Gastroesophageal sphincter (tissue), 4 donors: ENCODE measurements at regions not wholly inside any gene's neighbourhood (a gene's known extent, or its start where the extent isn't known, plus 50 kb on each side); places are given as distances from the start of the nearest gene placed in this dataset.

Experiments used
- ATAC-seq: fragments of 150-250 bp; one replicate; pipeline ENCODE4 v1.9.1; 2016; ENCODE audit warnings: mild to moderate bottlenecking, moderate library complexity
- H3K27ac ChIP-seq, 4 donors: fragments of 200-600 bp; sonication (generic) in 3 of 4; 1 replicate in 3 of 4; 2 replicates in 1 of 4; pipeline ENCODE4 v1.5.1; 2016 to 2019
- H3K27me3 ChIP-seq: fragments of 200-600 bp; sonication (generic); one replicate; pipeline ENCODE4 v1.5.1; 2019
- H3K36me3 ChIP-seq, 2 donors: fragments of 200-600 bp; sonication (generic); one replicate each; pipeline ENCODE4 v1.5.1; 2019; ENCODE audit warnings: control low read depth in 1 of 2
- H3K4me1 ChIP-seq, 3 donors: fragments of 200-600 bp; sonication (generic); 1 replicate in 2 of 3; 2 replicates in 1 of 3; pipeline ENCODE4 v1.5.1; 2016 to 2019; ENCODE audit warnings: control low read depth in 2 of 3
- H3K4me3 ChIP-seq, 2 donors: fragments of 200-600 bp; sonication (generic); one replicate each; pipeline ENCODE4 v1.5.1; 2019; ENCODE audit warnings: mild to moderate bottlenecking in 1 of 2, moderate library complexity in 1 of 2
- H3K9me3 ChIP-seq, 3 donors: fragments of 200-600 bp; sonication (generic); one replicate each; pipeline ENCODE4 v1.5.1; 2017 to 2019; ENCODE audit warnings: control low read depth in 2 of 3
- EP300 ChIP-seq: sonication (generic); formaldehyde crosslinking; IDR thresholded peaks from one replicate; pipeline ENCODE4 v1.6.1; 2017; ENCODE audit warnings: antibody characterized with exemption, mild to moderate bottlenecking
- POLR2A ChIP-seq, 2 donors: fragments of 450-650 bp; IDR thresholded peaks; one replicate each; pipeline ENCODE4 v1.6.1; 2017; ENCODE audit warnings: antibody characterized with exemption in 2 of 2, mild to moderate bottlenecking in 2 of 2, moderate library complexity in 1 of 2
- POLR2AphosphoS5 ChIP-seq: sonication (generic); formaldehyde crosslinking; IDR thresholded peaks from one replicate; pipeline ENCODE4 v1.6.1; 2017; ENCODE audit warnings: antibody characterized with exemption
- WGBS, 2 donors: methylation state at CpG; one replicate each; pipeline ENCODE4 v1.1.5; 2018; ENCODE audit warnings: low coverage in 1 of 2; 5-methylcytosine and 5-hydroxymethylcytosine counted together
- TF ChIP-seq, protein P1 (sequence below), 4 experiments: fragments of 200-600 bp in 2 of 4; fragments of 450-650 bp in 2 of 4; sonication (generic) in 1 of 4; IDR thresholded peaks; one replicate each; pipeline ENCODE4 v1.5.1; 2017 to 2019; ENCODE audit warnings: antibody characterized with exemption in 4 of 4, mild to moderate bottlenecking in 2 of 4, moderate library complexity in 2 of 4

DNA sequence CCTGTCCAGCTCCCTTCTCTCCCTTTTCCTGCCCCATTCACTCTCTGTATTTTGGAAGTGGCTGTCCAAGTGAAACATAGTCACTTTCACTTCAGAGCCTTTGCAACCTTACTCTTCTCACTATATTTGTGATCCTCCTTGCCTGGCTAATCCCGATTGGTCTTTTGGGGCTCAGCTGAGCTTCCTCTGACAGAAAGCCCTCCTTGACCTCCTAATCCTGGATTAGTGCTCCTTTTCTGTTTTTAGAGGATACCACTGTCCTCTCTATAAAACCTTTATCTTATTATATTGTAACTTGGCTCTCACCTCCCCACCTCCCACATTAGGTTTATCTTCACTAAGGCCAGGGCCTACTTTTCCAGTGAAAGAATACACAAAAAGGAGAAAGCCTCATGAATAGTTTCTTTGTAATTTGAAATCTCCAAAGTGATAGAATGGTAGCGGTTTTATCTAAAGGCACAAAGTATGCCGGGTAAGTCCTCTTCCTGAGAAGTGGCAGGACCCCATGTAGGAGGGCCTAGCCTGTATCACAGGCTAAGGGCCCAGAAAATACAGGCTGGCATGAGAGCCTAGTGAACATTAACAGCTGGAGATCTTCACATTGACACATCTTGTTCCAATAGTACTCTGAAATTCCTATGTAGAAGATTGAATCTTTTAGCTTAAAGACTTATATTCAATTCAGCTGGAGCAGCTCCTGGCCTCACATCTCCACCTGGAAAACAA, 83.1 kb upstream of the GAREM1 start:
- TF ChIP-seq, protein P1, sequence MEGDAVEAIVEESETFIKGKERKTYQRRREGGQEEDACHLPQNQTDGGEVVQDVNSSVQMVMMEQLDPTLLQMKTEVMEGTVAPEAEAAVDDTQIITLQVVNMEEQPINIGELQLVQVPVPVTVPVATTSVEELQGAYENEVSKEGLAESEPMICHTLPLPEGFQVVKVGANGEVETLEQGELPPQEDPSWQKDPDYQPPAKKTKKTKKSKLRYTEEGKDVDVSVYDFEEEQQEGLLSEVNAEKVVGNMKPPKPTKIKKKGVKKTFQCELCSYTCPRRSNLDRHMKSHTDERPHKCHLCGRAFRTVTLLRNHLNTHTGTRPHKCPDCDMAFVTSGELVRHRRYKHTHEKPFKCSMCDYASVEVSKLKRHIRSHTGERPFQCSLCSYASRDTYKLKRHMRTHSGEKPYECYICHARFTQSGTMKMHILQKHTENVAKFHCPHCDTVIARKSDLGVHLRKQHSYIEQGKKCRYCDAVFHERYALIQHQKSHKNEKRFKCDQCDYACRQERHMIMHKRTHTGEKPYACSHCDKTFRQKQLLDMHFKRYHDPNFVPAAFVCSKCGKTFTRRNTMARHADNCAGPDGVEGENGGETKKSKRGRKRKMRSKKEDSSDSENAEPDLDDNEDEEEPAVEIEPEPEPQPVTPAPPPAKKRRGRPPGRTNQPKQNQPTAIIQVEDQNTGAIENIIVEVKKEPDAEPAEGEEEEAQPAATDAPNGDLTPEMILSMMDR (IDR thresholded peaks at IDR 0.05) = no peak
- TF ChIP-seq POLR2AphosphoS5 (no peak), POLR2A (IDR thresholded peaks at IDR 0.05) (no peak), EP300 (no peak)
- 78 to 79% methylated on average over 1 to 3 of the region's 3 CpGs for WGBS, 2 donors
- H3K9me3 ChIP-seq = no peaks in the 10 kb centered on the region
- H3K27me3 ChIP-seq = no peaks in the 10 kb centered on the region
- H3K4me3 ChIP-seq = no peak overlapping the region
- no peak overlapping the region for H3K27ac ChIP-seq
- no peak for ATAC-seq
- no peaks in the 10 kb centered on the region for H3K36me3 ChIP-seq
- H3K4me1 ChIP-seq = no peaks in the 10 kb centered on the region

- ATAC-seq = no peak
- H3K4me1 ChIP-seq = no peaks in the 10 kb centered on the region
- no peaks in the 10 kb centered on the region for H3K9me3 ChIP-seq
- TF ChIP-seq POLR2A (IDR thresholded peaks at IDR 0.05) (no peak), POLR2AphosphoS5 (no peak), EP300 (no peak)
- no peaks in the 10 kb centered on the region for H3K27me3 ChIP-seq
- H3K27ac ChIP-seq = no peak overlapping the region
- WGBS, 2 donors = 59 to 73% methylated on average over 4 to 5 of the region's 5 CpGs
- no peaks in the 10 kb centered on the region for H3K36me3 ChIP-seq
- no peak overlapping the region for H3K4me3 ChIP-seq
Observed at GRCh38 chr18:32553174-32553573, 82.5 kb upstream of the GAREM1 start.

DNA sequence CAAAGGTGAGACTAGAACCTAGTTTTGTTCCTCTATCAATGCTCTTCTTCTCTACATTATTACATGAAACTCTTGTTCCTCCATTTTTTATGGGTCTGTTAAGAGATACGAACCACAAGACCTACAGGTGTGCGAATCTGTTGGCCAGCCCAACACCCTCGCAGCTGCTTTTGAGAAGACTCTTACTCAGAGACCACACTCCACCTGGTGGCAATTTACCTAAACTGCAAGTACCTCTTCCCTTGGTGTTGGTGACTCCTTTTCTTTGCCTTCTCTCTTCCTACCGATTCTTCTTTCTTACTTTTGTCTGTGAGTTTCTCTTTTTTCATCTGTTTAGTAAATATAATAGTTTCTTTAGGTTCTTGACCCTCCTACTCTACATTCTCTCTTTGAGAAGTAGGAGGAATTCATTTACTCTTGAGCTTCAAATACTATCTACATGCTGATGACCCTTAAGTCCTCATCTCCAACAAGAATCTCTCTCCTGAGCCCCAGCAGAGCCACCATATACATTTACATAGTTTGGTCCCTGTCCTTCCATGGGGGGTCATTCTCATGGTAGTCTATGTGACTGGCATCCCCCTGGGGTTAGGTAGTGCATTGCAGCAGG, 81.8 kb upstream of the GAREM1 start:
- H3K9me3 ChIP-seq = no peaks in the 10 kb centered on the region
- no peaks in the 10 kb centered on the region for H3K36me3 ChIP-seq
- TF ChIP-seq EP300 (no peak), POLR2AphosphoS5 (no peak), POLR2A (IDR thresholded peaks at IDR 0.05) (no peak)
- TF ChIP-seq, protein P1 (IDR thresholded peaks at IDR 0.05) = peak; percentile 49 to 79 (median 70)
- no peak overlapping the region for H3K27ac ChIP-seq
- H3K4me3 ChIP-seq = no peak overlapping the region
- no peaks in the 10 kb centered on the region for H3K27me3 ChIP-seq
- ATAC-seq = no peak
- no peaks in the 10 kb centered on the region for H3K4me1 ChIP-seq
- 31 to 32% methylated on average over 4 of the region's 4 CpGs for WGBS, 2 donors

DNA sequence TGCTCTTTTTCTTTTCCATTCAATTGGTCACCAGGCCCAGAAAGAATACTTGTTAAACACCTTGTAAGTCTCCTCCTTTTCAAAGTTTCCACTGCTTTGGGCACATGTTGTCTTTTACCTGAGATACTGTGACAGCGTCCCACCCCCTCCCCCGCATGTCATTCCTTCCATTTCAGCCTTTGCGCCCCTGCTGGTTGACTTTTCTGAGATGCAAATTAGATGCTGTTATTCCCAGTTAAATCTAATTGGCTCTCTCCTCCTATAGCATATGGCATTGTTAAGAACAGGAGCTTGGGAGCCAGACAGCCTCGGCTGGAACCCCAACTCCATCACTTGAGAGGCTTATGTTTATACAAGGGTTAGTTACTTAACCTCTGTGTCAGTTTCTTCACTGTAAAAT, 80.3 kb upstream of the GAREM1 start:
- Histone ChIP-seq H3K27me3 (no peaks in the 10 kb centered on the region), H3K4me3 (no peak overlapping the region), H3K9me3 (no peaks in the 10 kb centered on the region), H3K36me3 (no peaks in the 10 kb centered on the region), H3K27ac (no peak overlapping the region), H3K4me1 (no peaks in the 10 kb centered on the region)
- TF ChIP-seq EP300 (no peak), POLR2A (IDR thresholded peaks at IDR 0.05) (no peak), POLR2AphosphoS5 (no peak)
- TF ChIP-seq, protein P1 (IDR thresholded peaks at IDR 0.05) = no peak
- no peak for ATAC-seq
- WGBS, 2 donors = 20% methylated on average over 1 to 2 of the region's 4 CpGs

DNA sequence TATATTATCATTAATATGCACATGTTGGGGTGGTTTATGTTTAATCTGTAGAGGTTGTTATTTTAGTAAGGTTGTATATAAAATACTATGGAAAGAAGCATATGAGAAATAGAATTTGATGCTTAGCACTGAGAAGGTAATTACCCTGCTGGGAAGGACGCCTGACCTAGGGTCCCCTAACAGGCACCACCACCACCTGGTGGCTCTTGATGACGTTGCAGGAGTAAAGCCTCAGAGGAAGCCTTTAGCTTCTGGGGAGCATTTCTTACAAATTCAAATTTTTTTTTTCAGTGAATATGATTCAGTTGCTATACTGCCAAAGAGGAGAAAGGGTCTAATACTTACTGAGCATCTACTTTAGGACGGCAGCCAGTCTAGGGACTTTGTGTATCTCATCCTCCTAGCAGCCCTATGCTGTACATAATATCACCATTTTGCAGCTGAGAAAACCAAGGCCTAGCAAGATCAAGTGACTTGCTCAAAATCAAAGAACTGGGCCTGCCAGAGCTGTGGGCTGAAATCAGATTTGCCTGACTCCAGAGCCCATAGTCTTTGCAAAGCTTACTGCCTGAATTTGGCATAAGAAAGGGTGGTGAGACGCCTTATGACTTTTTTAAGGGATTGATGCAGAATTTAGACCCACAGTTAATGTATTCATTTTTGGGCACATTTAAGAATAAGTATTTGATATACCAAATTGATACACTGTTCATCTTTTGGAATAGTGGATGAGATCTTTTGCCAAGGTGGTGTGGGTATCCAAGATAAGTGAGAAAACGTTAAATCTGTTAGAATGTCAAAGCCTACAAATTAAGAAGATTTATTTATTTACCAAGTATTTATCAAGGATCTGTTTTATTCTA, 78.8 kb upstream of the GAREM1 start:
- Histone ChIP-seq H3K27ac (no peak overlapping the region), H3K4me3 (no peak overlapping the region), H3K9me3 (no peaks in the 10 kb centered on the region), H3K27me3 (no peaks in the 10 kb centered on the region), H3K4me1 (no peaks in the 10 kb centered on the region), H3K36me3 (no peaks in the 10 kb centered on the region)
- TF ChIP-seq, protein P1 (IDR thresholded peaks at IDR 0.05) = peak; percentile 39 to 77 (median 48)
- TF ChIP-seq POLR2AphosphoS5 (no peak), POLR2A (IDR thresholded peaks at IDR 0.05) (no peak)
- WGBS, 2 donors = 39 to 43% methylated on average over 5 of the region's 5 CpGs
- no peak for ATAC-seq
